IMR-90 (cell line): ENCODE measurements at regions not wholly inside any gene's neighbourhood (a gene's known extent, or its start where the extent isn't known, plus 50 kb on each side); places are given as distances from the start of the nearest gene placed in this dataset.

Experiments used
- BHLHE40 ChIP-seq: fragments of 150-350 bp; IDR thresholded peaks from 2 replicates; pipeline ENCODE4 v1.6.1; 2016; ENCODE audit warnings: mild to moderate bottlenecking, low read depth, low read length
- CHD1 ChIP-seq: IDR thresholded peaks from 2 replicates; pipeline ENCODE4 v1.6.1; 2012; ENCODE audit warnings: low read depth, low read length, improper control_type of control experiment
- CTCF ChIP-seq: conservative IDR thresholded peaks from 2 replicates; pipeline ENCODE4 v1.5.1; 2012; ENCODE audit warnings: mild to moderate bottlenecking, low read depth, low read length, improper control_type of control experiment
- POLR2A ChIP-seq: IDR thresholded peaks from 2 replicates; pipeline ENCODE4 v1.6.1; 2012; ENCODE audit warnings: mild to moderate bottlenecking, low read depth, low read length
- RCOR1 ChIP-seq: IDR thresholded peaks from 2 replicates; pipeline ENCODE4 v1.6.1; 2012; ENCODE audit warnings: mild to moderate bottlenecking, low read length, improper control_type of control experiment; ENCODE audit not compliant: insufficient replicate concordance
- SMC3 ChIP-seq: fragments of 150-350 bp; IDR thresholded peaks from 2 replicates; pipeline ENCODE4 v1.6.1; 2016; ENCODE audit warnings: low read depth, mild to moderate bottlenecking, antibody characterized with exemption, low read length, moderate library complexity

- TF ChIP-seq POLR2A (no peak), SMC3 (no peak), CTCF (no peak), CHD1 (no peak), BHLHE40 (no peak), RCOR1 (no peak)
Observed at GRCh38 chr5:33305572-33305971, 135.2 kb upstream of the TARS1 start.
